Ishikawa (cell line): ENCODE measurements at regions not wholly inside any gene's neighbourhood (a gene's known extent, or its start where the extent isn't known, plus 50 kb on each side); places are given as distances from the start of the nearest gene placed in this dataset.

ENCODE experiments used
- CEBPB ChIP-seq: IDR thresholded peaks from 2 replicates; pipeline ENCODE4 v1.6.1; 2012
- CREB1 ChIP-seq: IDR thresholded peaks from 2 replicates; pipeline ENCODE4 v1.6.1; 2012; ENCODE audit warnings: low read depth
- EGR1 ChIP-seq: IDR thresholded peaks from 2 replicates; pipeline ENCODE4 v1.6.1; 2012
- EP300 ChIP-seq: IDR thresholded peaks from 2 replicates; pipeline ENCODE4 v1.6.1; 2012; ENCODE audit warnings: borderline replicate concordance
- FOXM1 ChIP-seq: IDR thresholded peaks from 2 replicates; pipeline ENCODE4 v1.6.1; 2012; ENCODE audit warnings: low read depth, borderline replicate concordance
- MAX ChIP-seq: IDR thresholded peaks from 2 replicates; pipeline ENCODE4 v1.6.1; 2012
- NFIC ChIP-seq: IDR thresholded peaks from 2 replicates; pipeline ENCODE4 v1.6.1; 2012
- RAD21 ChIP-seq: IDR thresholded peaks from 2 replicates; pipeline ENCODE4 v1.6.1; 2012; ENCODE audit warnings: low read depth
- REST ChIP-seq: IDR thresholded peaks from 2 replicates; pipeline ENCODE4 v1.6.1; 2012; ENCODE audit warnings: low read depth, mild to moderate bottlenecking
- TAF1 ChIP-seq: IDR thresholded peaks from 2 replicates; pipeline ENCODE4 v1.6.1; 2012; ENCODE audit warnings: low read depth, mild to moderate bottlenecking
- TCF12 ChIP-seq: IDR thresholded peaks from 2 replicates; pipeline ENCODE4 v1.6.1; 2012; ENCODE audit warnings: low read depth
- TEAD4 ChIP-seq: IDR thresholded peaks from 2 replicates; pipeline ENCODE4 v1.6.1; 2012
- USF1 ChIP-seq: IDR thresholded peaks from 2 replicates; pipeline ENCODE4 v1.6.1; 2012
- YY1 ChIP-seq: IDR thresholded peaks from 2 replicates; pipeline ENCODE4 v1.6.1; 2012; ENCODE audit warnings: low read depth
- ZBTB7A ChIP-seq: IDR thresholded peaks from 2 replicates; pipeline ENCODE4 v1.6.1; 2012; ENCODE audit warnings: low read depth

GRCh38 chr20:50447102-50447804, 62.9 kb upstream of the PTPN1 start:
- TF ChIP-seq TEAD4 (no peak), RAD21 (no peak)

- no peak for TF ChIP-seq EP300
- no peak for TF ChIP-seq TEAD4
- no peak for TF ChIP-seq ZBTB7A
- TF ChIP-seq TCF12, result no peak
- no peak for TF ChIP-seq TAF1
- TF ChIP-seq YY1, result no peak
- no peak for TF ChIP-seq CREB1
- no peak for TF ChIP-seq EGR1
- no peak for TF ChIP-seq NFIC
Observed at GRCh38 chr20:50447817-50448216, 62.4 kb upstream of the PTPN1 start.

GRCh38 chr20:50448625-50449403, 61.4 kb upstream of the PTPN1 start:
- peak; percentile 82 for TF ChIP-seq TEAD4

- no peak for TF ChIP-seq TAF1
- no peak for TF ChIP-seq TCF12
- TF ChIP-seq EGR1, result no peak
- TF ChIP-seq CEBPB, result no peak
- no peak for TF ChIP-seq EP300
- no peak for TF ChIP-seq USF1
- no peak for TF ChIP-seq ZBTB7A
- TF ChIP-seq FOXM1, result no peak
- TF ChIP-seq TEAD4, result no peak
- no peak for TF ChIP-seq NFIC
- no peak for TF ChIP-seq MAX
- TF ChIP-seq RAD21, result no peak
- no peak for TF ChIP-seq CREB1
- no peak for TF ChIP-seq YY1
- no peak for TF ChIP-seq REST
Observed at GRCh38 chr20:50449738-50450492, 60.3 kb upstream of the PTPN1 start.

- TF ChIP-seq TAF1 (no peak), YY1 (no peak), EGR1 (no peak), RAD21 (no peak), MAX (no peak), REST (no peak), ZBTB7A (no peak), TCF12 (no peak), FOXM1 (no peak), CEBPB (no peak), USF1 (no peak), CREB1 (no peak), NFIC (no peak), TEAD4 (no peak), EP300 (no peak)
Observed at GRCh38 chr20:50450493-50450826, 59.7 kb upstream of the PTPN1 start.
